Ascending aorta (tissue), 2 donors: ENCODE measurements at regions not wholly inside any gene's neighbourhood (a gene's known extent, or its start where the extent isn't known, plus 50 kb on each side); places are given as distances from the start of the nearest gene placed in this dataset.

ENCODE experiments used
- DNase-seq, 2 donors: peaks; one replicate each; pipeline ENCODE4 v3.0.0-alpha.2; 2019; ENCODE audit warnings: low spot score in 2 of 2
- H3K27ac ChIP-seq, 2 donors: fragments of 200-600 bp; sonication (generic); one replicate each; pipeline ENCODE4 v1.5.1; 2016 to 2017; ENCODE audit warnings: mild to moderate bottlenecking in 1 of 2
- H3K27me3 ChIP-seq: fragments of 200-600 bp; sonication (generic); one replicate; pipeline ENCODE4 v1.5.1; 2017
- H3K36me3 ChIP-seq, 2 donors: fragments of 200-600 bp; sonication (generic); one replicate each; pipeline ENCODE4 v1.5.1; 2016
- H3K4me1 ChIP-seq, 2 donors: fragments of 200-600 bp; sonication (generic); one replicate each; pipeline ENCODE4 v1.5.1; 2016 to 2017; ENCODE audit warnings: mild to moderate bottlenecking in 1 of 2
- H3K4me3 ChIP-seq, 2 donors: fragments of 200-600 bp; sonication (generic); one replicate each; pipeline ENCODE4 v1.5.1; 2016 to 2017; ENCODE audit warnings: mild to moderate bottlenecking in 1 of 2
- H3K9me3 ChIP-seq, 2 donors: fragments of 200-600 bp; sonication (generic); one replicate each; pipeline ENCODE4 v1.5.1; 2016
- intact Hi-C: fragments of 100-400 bp; cut with DNase I; formaldehyde crosslinking; loops from one replicate; pipeline ENCODE4 v1.15.1; 2023
- TF ChIP-seq, protein P1 (sequence below), 3 experiments: fragments of 200-600 bp in 2 of 3; fragments of 450-650 bp in 1 of 3; sonication (generic) in 2 of 3; IDR thresholded peaks; one replicate each; pipeline ENCODE4 v1.5.1; 2016 to 2019; ENCODE audit warnings: antibody characterized with exemption in 3 of 3, mild to moderate bottlenecking in 1 of 3, moderate library complexity in 1 of 3

DNA sequence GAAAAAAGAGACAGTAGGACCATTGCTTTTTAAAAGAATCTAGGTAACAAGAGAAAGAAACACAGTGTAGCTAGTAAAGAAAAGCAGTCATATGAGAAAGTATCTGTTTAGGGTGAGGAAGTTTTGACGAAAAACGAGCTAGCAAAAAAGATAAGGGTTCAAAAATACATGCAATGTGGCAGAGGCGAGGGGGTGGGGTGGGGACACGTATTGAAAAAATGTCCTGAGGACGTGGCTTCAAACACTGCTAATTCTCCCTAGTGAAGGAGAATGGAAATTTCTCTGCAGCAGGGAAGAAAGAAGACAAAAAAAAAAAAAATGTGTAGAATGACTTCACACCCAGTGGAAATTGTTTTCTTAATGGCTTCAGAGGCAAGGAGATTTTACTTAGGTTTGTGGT is 856.4 kb upstream of the INTU start:
- DNase-seq: no peak
- Histone ChIP-seq H3K9me3 (no peaks in the 10 kb centered on the region), H3K4me3 (no peak overlapping the region), H3K4me1 (peaks cover 0 to 7% of the 10 kb centered on the region in 2 donors), H3K27ac (no peak overlapping the region), H3K36me3 (no peaks in the 10 kb centered on the region), H3K27me3 (no peaks in the 10 kb centered on the region)
- TF ChIP-seq, protein P1, sequence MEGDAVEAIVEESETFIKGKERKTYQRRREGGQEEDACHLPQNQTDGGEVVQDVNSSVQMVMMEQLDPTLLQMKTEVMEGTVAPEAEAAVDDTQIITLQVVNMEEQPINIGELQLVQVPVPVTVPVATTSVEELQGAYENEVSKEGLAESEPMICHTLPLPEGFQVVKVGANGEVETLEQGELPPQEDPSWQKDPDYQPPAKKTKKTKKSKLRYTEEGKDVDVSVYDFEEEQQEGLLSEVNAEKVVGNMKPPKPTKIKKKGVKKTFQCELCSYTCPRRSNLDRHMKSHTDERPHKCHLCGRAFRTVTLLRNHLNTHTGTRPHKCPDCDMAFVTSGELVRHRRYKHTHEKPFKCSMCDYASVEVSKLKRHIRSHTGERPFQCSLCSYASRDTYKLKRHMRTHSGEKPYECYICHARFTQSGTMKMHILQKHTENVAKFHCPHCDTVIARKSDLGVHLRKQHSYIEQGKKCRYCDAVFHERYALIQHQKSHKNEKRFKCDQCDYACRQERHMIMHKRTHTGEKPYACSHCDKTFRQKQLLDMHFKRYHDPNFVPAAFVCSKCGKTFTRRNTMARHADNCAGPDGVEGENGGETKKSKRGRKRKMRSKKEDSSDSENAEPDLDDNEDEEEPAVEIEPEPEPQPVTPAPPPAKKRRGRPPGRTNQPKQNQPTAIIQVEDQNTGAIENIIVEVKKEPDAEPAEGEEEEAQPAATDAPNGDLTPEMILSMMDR (IDR thresholded peaks at IDR 0.05): no peak
- intact Hi-C loops: no loop called here

DNA sequence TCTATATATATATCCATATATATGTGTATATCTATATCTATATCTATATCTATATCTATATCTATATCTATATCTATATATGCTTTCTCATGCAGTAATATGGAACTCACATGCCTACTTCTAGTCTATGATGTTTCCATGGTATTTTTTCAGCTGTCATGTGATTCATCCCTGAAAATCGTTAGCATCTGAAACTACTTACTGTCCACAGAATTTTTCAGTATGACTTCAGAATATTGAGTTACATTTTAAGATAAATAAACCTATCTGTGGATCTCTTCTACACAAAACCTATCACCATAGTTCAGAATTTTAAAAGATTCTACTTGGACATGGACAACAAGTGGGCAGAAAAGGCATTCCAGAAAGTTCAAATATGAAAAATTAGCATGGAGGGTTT is 855.1 kb upstream of the INTU start:
- Histone ChIP-seq H3K9me3 (no peaks in the 10 kb centered on the region), H3K4me3 (no peak overlapping the region), H3K4me1 (peaks cover 0 to 7% of the 10 kb centered on the region in 2 donors), H3K36me3 (no peaks in the 10 kb centered on the region), H3K27me3 (no peaks in the 10 kb centered on the region), H3K27ac (no peak overlapping the region)
- TF ChIP-seq, protein P1 (IDR thresholded peaks at IDR 0.05): no peak
- no peak for DNase-seq
- intact Hi-C loops: no loop called here

DNA sequence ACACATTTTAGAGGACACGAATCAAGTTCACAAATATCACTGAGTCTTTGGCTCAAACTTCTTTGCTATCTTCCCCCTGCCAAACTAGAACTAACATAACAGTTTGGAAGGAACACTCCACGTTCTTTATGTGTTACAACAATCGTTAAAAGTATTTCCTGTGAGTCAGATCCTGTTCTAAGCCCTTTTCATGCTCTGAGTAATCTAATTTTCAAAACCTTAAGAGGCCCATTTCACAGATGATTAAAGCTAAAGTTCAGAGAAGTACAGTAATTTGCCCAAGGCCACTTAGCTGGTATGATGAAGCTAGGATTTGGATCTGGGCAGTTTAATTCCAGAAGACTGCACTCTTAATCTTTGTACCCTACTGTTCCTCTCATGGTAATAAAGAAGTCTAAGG is 854.4 kb upstream of the INTU start:
- no peak for DNase-seq
- Histone ChIP-seq H3K27me3 (no peaks in the 10 kb centered on the region), H3K4me3 (no peak overlapping the region), H3K36me3 (no peaks in the 10 kb centered on the region), H3K27ac (peak overlapping the region in 1 of 2 donors; percentile 33), H3K4me1 (peaks cover 0 to 4% of the 10 kb centered on the region in 2 donors), H3K9me3 (no peaks in the 10 kb centered on the region)
- TF ChIP-seq, protein P1 (IDR thresholded peaks at IDR 0.05): no peak
- intact Hi-C loops: no loop called here

DNA sequence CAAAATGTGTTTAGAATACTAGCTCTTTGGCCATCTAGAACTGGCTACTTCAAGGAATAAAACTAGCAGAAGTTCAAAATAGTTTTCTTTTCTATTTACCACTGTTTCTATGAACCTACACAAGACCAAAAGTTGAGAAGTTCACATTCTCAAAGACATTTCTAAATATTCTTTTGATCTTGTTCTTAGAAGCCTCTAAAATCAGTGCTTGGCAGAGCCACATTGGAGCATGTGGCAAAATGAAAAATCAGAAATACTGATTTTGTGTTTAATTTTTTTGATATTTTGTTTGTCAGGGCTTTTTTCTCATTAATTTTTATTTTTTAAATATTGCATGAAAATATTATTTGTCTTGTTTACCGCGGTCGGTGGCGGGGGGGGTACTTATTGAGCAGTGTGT is 853.8 kb upstream of the INTU start:
- no peak overlapping the region for H3K4me3 ChIP-seq
- no peaks in the 10 kb centered on the region for H3K27me3 ChIP-seq
- H3K4me1 ChIP-seq: peaks cover 0 to 3% of the 10 kb centered on the region in 2 donors
- no peak for DNase-seq
- no peaks in the 10 kb centered on the region for H3K9me3 ChIP-seq
- H3K36me3 ChIP-seq: no peaks in the 10 kb centered on the region
- TF ChIP-seq, protein P1 (IDR thresholded peaks at IDR 0.05): no peak
- intact Hi-C loops: no loop called here
- H3K27ac ChIP-seq: peak overlapping the region in 1 of 2 donors; percentile 33

DNA sequence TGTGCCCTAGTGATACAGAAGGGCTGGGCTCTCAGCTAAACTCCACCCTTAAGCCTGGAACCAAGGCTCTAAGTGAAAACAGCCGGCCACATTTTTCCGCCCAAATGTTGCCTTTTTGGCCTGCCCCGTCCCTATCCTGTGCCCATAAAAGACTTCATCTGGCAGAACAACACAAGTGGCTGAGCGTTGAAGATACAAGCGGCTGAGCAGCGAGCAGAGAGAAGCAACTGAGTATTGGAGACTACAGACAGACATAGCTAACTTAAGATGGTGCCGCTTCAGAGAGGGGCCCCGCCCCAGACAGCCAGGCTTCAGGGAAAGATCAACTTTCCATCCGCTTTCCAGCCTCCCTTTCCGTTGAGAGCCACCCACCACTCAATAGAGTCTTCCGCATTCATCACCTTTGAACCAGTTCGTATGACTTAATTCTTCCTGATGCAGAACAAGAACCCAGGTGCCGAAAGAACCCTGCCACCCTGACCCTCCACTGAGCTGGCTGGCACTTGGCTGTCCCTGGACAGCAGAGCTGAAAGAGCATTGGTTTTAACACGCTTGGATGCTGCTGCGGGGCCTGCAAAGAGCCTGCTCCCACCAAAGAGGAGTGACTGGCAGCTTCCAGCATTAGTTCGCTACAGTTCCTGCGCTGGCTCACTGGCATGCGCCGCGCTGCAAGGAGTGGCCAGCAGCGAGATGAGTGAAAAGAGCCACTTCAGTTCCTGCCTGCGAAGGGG is 853.2 kb upstream of the INTU start:
- intact Hi-C loops: no loop called here

More for the DNA sequence above, 853.2 kb upstream of the INTU start:
- Histone ChIP-seq H3K27ac (peak overlapping the region in 1 of 2 donors; percentile 14), H3K4me3 (no peak overlapping the region), H3K9me3 (no peaks in the 10 kb centered on the region), H3K36me3 (no peaks in the 10 kb centered on the region), H3K27me3 (no peaks in the 10 kb centered on the region), H3K4me1 (peaks cover 0 to 3% of the 10 kb centered on the region in 2 donors)
- TF ChIP-seq, protein P1 (IDR thresholded peaks at IDR 0.05): no peak
- DNase-seq: no peak
